ENCODE measurements at regions not wholly inside any gene's neighbourhood (a gene's known extent, or its start where the extent isn't known, plus 50 kb on each side); places are given as distances from the start of the nearest gene placed in this dataset.
"Not testable (repeated sequence)": the region's sequence is repeated elsewhere in the genome, so short reads cannot be mapped to it uniquely, and the experiment has no call there.

DNA sequence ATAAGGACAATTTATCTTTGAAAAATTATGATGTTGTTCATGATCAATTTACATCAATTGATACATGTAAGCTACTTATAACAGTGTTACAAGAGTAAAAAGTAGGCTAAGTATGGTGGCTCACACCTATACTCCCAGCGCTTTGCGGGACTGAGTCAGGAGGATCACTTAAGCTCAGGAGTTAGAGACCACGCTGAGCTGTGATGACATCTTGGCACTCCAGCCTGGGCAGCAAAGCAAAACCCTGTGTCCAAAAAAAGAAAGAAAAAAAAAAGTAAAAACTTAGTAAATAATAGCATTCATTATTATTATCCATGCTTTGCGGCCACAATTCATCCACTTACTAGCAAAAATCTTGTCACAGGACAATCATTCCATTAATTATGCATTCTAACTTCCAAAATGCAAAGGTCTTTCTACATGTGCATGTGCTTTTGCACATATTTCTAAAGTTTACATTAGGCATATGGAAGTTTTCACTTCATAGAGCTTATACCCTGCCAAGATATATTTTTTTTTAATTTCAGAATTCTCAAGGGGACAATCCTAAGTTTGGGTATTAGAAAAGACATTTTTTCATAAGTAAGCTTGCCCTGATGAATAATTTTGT is 243.3 kb upstream of the RARB start:
- no peaks in the 10 kb centered on the region for H3K9me3 ChIP-seq (ENCODE audit: control insufficient read depth in 2 of 2, low read length in 2 of 2)
- peaks cover 0 to 5% (median 0%) of the 10 kb centered on the region in 4 donors for H3K4me1 Mint-ChIP-seq
- no peaks in the 10 kb centered on the region for H3K27me3 ChIP-seq (ENCODE audit: control insufficient read depth, insufficient read depth, low read length)
- DNase-seq (no peak), ATAC-seq (ENCODE audit: low read depth in 2 of 2) (no peak)
- no peak overlapping the region for H3K27ac ChIP-seq (ENCODE audit: insufficient read depth, low read length, poor library complexity, severe bottlenecking)
- no peaks in the 10 kb centered on the region for H3K36me3 Mint-ChIP-seq
- H3K4me3 ChIP-seq (ENCODE audit: low read depth, low read length), result no peak overlapping the region
- no peaks in the 10 kb centered on the region for H3K4me1 ChIP-seq (ENCODE audit: control insufficient read depth, insufficient read depth, low read length, poor library complexity, severe bottlenecking)
- no peak overlapping the region for H3K27ac Mint-ChIP-seq
- no peak overlapping the region for H3K4me3 Mint-ChIP-seq
- no peaks in the 10 kb centered on the region for H3K36me3 ChIP-seq (ENCODE audit: control insufficient read depth, insufficient read depth, low read length)
- peaks cover 0 to 10% (median 4%) of the 10 kb centered on the region in 7 donors for H3K9me3 Mint-ChIP-seq
- H3K27me3 Mint-ChIP-seq, result no peaks in the 10 kb centered on the region

DNA sequence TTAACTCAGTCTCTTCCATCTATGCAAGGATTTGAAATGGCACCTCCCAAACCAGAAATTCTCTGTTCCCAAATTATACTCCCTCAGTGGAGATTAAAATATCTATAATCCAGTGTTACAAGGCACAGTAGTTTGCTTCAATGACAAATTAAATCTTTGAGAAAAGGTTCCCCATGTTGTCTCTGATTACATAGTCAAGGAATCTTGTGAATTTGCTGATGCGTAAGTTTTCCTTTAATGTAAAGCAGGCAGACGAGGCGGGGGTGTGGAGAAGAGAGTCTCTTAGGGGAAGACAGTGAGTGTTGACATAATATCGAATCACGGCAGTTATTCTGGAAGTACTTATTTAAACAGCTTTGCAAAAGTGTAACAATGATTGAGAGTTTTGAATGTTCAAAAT is 236.4 kb upstream of the RARB start:
- Mint-ChIP-seq H3K4me1 (no peaks in the 10 kb centered on the region), H3K27ac (no peak overlapping the region), H3K36me3 (no peaks in the 10 kb centered on the region), H3K27me3 (no peaks in the 10 kb centered on the region), H3K9me3 (peaks cover 0 to 14% (median 6%) of the 10 kb centered on the region in 7 donors), H3K4me3 (no peak overlapping the region)
- H3K36me3 ChIP-seq (ENCODE audit: control insufficient read depth, insufficient read depth, low read length), result no peaks in the 10 kb centered on the region
- H3K9me3 ChIP-seq (ENCODE audit: control insufficient read depth in 2 of 2, low read length in 2 of 2), result no peaks in the 10 kb centered on the region
- no peak for DNase-seq
- no peak overlapping the region for H3K27ac ChIP-seq (ENCODE audit: insufficient read depth, low read length, poor library complexity, severe bottlenecking)
- H3K27me3 ChIP-seq (ENCODE audit: control insufficient read depth, insufficient read depth, low read length), result no peaks in the 10 kb centered on the region
- H3K4me3 ChIP-seq (ENCODE audit: low read depth, low read length), result no peak overlapping the region
- no peaks in the 10 kb centered on the region for H3K4me1 ChIP-seq (ENCODE audit: control insufficient read depth, insufficient read depth, low read length, poor library complexity, severe bottlenecking)
- ATAC-seq (ENCODE audit: low read depth in 2 of 2), result no peak

- H3K4me3 Mint-ChIP-seq; DNase-seq; H3K4me1 Mint-ChIP-seq; H3K36me3 ChIP-seq (ENCODE audit: control insufficient read depth, insufficient read depth, low read length); H3K27me3 ChIP-seq (ENCODE audit: control insufficient read depth, insufficient read depth, low read length); H3K36me3 Mint-ChIP-seq; ATAC-seq (ENCODE audit: low read depth in 2 of 2); H3K4me1 ChIP-seq (ENCODE audit: control insufficient read depth, insufficient read depth, low read length, poor library complexity, severe bottlenecking); H3K27ac ChIP-seq (ENCODE audit: insufficient read depth, low read length, poor library complexity, severe bottlenecking); H3K9me3 ChIP-seq (ENCODE audit: control insufficient read depth in 2 of 2, low read length in 2 of 2); H3K27me3 Mint-ChIP-seq; H3K4me3 ChIP-seq (ENCODE audit: low read depth, low read length); H3K27ac Mint-ChIP-seq: not testable (repeated sequence)
- H3K9me3 Mint-ChIP-seq, result peaks cover 5 to 47% (median 12%) of the 10 kb centered on the region in 7 donors
Observed at GRCh38 chr3:25199567-25199966, 228.5 kb upstream of the RARB start.

- no peaks in the 10 kb centered on the region for H3K27me3 Mint-ChIP-seq
- H3K27ac ChIP-seq (ENCODE audit: insufficient read depth, low read length, poor library complexity, severe bottlenecking), result no peak overlapping the region
- DNase-seq (no peak), ATAC-seq (ENCODE audit: low read depth in 2 of 2) (no peak)
- peaks cover 0 to 13% (median 7%) of the 10 kb centered on the region in 7 donors for H3K9me3 Mint-ChIP-seq
- H3K4me1 ChIP-seq (ENCODE audit: control insufficient read depth, insufficient read depth, low read length, poor library complexity, severe bottlenecking), result no peaks in the 10 kb centered on the region
- no peak overlapping the region for H3K27ac Mint-ChIP-seq
- no peaks in the 10 kb centered on the region for H3K36me3 Mint-ChIP-seq
- no peaks in the 10 kb centered on the region for H3K4me1 Mint-ChIP-seq
- no peak overlapping the region for H3K4me3 ChIP-seq (ENCODE audit: low read depth, low read length)
- H3K9me3 ChIP-seq (ENCODE audit: control insufficient read depth in 2 of 2, low read length in 2 of 2), result no peaks in the 10 kb centered on the region
- H3K4me3 Mint-ChIP-seq, result no peak overlapping the region
- no peaks in the 10 kb centered on the region for H3K36me3 ChIP-seq (ENCODE audit: control insufficient read depth, insufficient read depth, low read length)
- no peaks in the 10 kb centered on the region for H3K27me3 ChIP-seq (ENCODE audit: control insufficient read depth, insufficient read depth, low read length)
Observed at GRCh38 chr3:25212736-25213135, 215.3 kb upstream of the RARB start.

DNA sequence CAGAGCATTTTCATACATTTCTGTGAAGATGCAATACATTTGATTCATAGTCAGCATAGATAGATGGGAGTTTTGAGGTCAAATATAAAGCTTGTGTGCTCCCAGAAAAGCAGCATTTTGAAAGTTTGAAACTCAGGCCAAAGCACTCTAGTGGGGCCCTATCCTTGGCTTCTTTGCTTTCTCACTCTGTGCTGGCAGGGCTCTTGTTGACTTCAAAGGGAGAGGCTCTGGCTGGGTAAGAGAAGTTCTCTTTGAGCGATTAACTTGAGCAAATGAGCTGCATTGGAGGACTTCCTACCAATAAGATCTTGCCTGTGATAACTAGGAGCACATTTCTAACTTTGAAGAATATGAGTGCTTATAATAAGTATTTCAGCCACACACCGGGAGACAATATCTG is 214.0 kb upstream of the RARB start:
- Mint-ChIP-seq H3K36me3 (no peaks in the 10 kb centered on the region), H3K27me3 (no peaks in the 10 kb centered on the region), H3K27ac (no peak overlapping the region), H3K4me1 (no peaks in the 10 kb centered on the region), H3K9me3 (peaks cover 0 to 13% (median 4%) of the 10 kb centered on the region in 7 donors), H3K4me3 (no peak overlapping the region)
- no peak for DNase-seq
- no peaks in the 10 kb centered on the region for H3K36me3 ChIP-seq (ENCODE audit: control insufficient read depth, insufficient read depth, low read length)
- H3K27ac ChIP-seq (ENCODE audit: insufficient read depth, low read length, poor library complexity, severe bottlenecking), result no peak overlapping the region
- no peaks in the 10 kb centered on the region for H3K4me1 ChIP-seq (ENCODE audit: control insufficient read depth, insufficient read depth, low read length, poor library complexity, severe bottlenecking)
- no peak overlapping the region for H3K4me3 ChIP-seq (ENCODE audit: low read depth, low read length)
- no peaks in the 10 kb centered on the region for H3K27me3 ChIP-seq (ENCODE audit: control insufficient read depth, insufficient read depth, low read length)
- no peaks in the 10 kb centered on the region for H3K9me3 ChIP-seq (ENCODE audit: control insufficient read depth in 2 of 2, low read length in 2 of 2)
- ATAC-seq (ENCODE audit: low read depth in 2 of 2), result no peak

DNA sequence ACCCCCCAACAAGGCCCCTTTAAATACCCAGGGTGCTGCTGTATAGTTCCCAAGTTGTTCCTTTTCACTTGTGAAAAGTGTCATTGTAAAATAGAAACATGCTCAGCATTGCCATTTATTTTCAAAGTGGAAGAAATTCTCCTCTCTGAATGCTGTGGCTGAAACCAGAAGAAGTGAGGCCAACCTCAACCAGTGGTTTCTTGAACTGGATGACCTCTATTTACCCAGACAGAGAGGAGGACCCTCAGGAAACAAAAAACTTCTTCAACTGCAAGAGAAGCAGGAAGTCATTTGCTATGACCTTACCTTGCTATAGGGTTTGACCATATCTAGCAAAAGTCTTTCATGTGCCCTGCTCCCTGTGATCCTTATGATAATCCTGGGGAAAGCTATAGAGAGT is 209.7 kb upstream of the RARB start:
- Histone ChIP-seq H3K27me3 (ENCODE audit: control insufficient read depth, insufficient read depth, low read length) (no peaks in the 10 kb centered on the region), H3K9me3 (ENCODE audit: control insufficient read depth in 2 of 2, low read length in 2 of 2) (no peaks in the 10 kb centered on the region), H3K36me3 (ENCODE audit: control insufficient read depth, insufficient read depth, low read length) (no peaks in the 10 kb centered on the region), H3K4me1 (ENCODE audit: control insufficient read depth, insufficient read depth, low read length, poor library complexity, severe bottlenecking) (no peaks in the 10 kb centered on the region), H3K27ac (ENCODE audit: insufficient read depth, low read length, poor library complexity, severe bottlenecking) (no peak overlapping the region), H3K4me3 (ENCODE audit: low read depth, low read length) (no peak overlapping the region)
- no peaks in the 10 kb centered on the region for H3K36me3 Mint-ChIP-seq
- H3K27me3 Mint-ChIP-seq, result no peaks in the 10 kb centered on the region
- no peaks in the 10 kb centered on the region for H3K4me1 Mint-ChIP-seq
- ATAC-seq (ENCODE audit: low read depth in 2 of 2), result no peak
- no peak overlapping the region for H3K4me3 Mint-ChIP-seq
- no peak overlapping the region for H3K27ac Mint-ChIP-seq
- no peak for DNase-seq
- H3K9me3 Mint-ChIP-seq, result peaks cover 0 to 9% (median 3%) of the 10 kb centered on the region in 7 donors

- Mint-ChIP-seq H3K9me3 (peaks cover 0 to 4% (median 2%) of the 10 kb centered on the region in 7 donors), H3K27me3 (no peaks in the 10 kb centered on the region), H3K4me1 (peaks cover 0 to 4% (median 0%) of the 10 kb centered on the region in 4 donors), H3K36me3 (no peaks in the 10 kb centered on the region), H3K4me3 (no peak overlapping the region), H3K27ac (no peak overlapping the region)
- no peaks in the 10 kb centered on the region for H3K9me3 ChIP-seq (ENCODE audit: control insufficient read depth in 2 of 2, low read length in 2 of 2)
- no peak for ATAC-seq (ENCODE audit: low read depth in 2 of 2)
- no peak for DNase-seq
- H3K36me3 ChIP-seq (ENCODE audit: control insufficient read depth, insufficient read depth, low read length), result no peaks in the 10 kb centered on the region
- no peak overlapping the region for H3K27ac ChIP-seq (ENCODE audit: insufficient read depth, low read length, poor library complexity, severe bottlenecking)
- no peaks in the 10 kb centered on the region for H3K27me3 ChIP-seq (ENCODE audit: control insufficient read depth, insufficient read depth, low read length)
- H3K4me1 ChIP-seq (ENCODE audit: control insufficient read depth, insufficient read depth, low read length, poor library complexity, severe bottlenecking), result no peaks in the 10 kb centered on the region
- no peak overlapping the region for H3K4me3 ChIP-seq (ENCODE audit: low read depth, low read length)
Observed at GRCh38 chr3:25226747-25227146, 201.3 kb upstream of the RARB start.

DNA sequence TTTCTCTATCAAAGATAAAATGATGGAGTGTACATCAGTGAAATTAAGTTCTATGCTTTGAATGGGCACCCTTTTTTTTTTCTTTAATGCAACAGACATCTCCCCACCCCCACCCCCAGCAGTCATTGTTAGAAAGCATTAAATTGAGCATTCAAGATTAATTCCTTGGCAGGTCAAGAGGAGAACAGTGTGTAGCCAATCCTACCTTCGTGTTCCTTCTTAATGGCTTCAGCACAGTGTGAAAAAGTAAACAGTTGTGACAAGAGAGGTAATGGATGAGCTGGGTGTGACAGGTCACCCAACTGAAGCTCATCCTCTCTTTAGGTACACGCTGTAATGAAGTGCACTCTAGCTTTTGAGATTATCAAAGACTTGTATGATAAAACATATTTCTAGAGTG is 198.5 kb upstream of the RARB start:
- no peak overlapping the region for H3K27ac ChIP-seq (ENCODE audit: insufficient read depth, low read length, poor library complexity, severe bottlenecking)
- H3K27me3 ChIP-seq (ENCODE audit: control insufficient read depth, insufficient read depth, low read length), result no peaks in the 10 kb centered on the region
- Mint-ChIP-seq H3K27me3 (no peaks in the 10 kb centered on the region), H3K36me3 (no peaks in the 10 kb centered on the region), H3K9me3 (peaks cover 0 to 4% (median 0%) of the 10 kb centered on the region in 7 donors), H3K4me3 (no peak overlapping the region), H3K27ac (no peak overlapping the region), H3K4me1 (peaks cover 0 to 4% (median 0%) of the 10 kb centered on the region in 4 donors)
- DNase-seq, result no peak
- no peaks in the 10 kb centered on the region for H3K4me1 ChIP-seq (ENCODE audit: control insufficient read depth, insufficient read depth, low read length, poor library complexity, severe bottlenecking)
- no peaks in the 10 kb centered on the region for H3K36me3 ChIP-seq (ENCODE audit: control insufficient read depth, insufficient read depth, low read length)
- H3K9me3 ChIP-seq (ENCODE audit: control insufficient read depth in 2 of 2, low read length in 2 of 2), result no peaks in the 10 kb centered on the region
- ATAC-seq (ENCODE audit: low read depth in 2 of 2), result no peak
- no peak overlapping the region for H3K4me3 ChIP-seq (ENCODE audit: low read depth, low read length)

All from CD4-positive, CD25-positive, alpha-beta regulatory T cell (primary cell).